ENCODE measurements at regions not wholly inside any gene's neighbourhood (a gene's known extent, or its start where the extent isn't known, plus 50 kb on each side); places are given as distances from the start of the nearest gene placed in this dataset.

DNA sequence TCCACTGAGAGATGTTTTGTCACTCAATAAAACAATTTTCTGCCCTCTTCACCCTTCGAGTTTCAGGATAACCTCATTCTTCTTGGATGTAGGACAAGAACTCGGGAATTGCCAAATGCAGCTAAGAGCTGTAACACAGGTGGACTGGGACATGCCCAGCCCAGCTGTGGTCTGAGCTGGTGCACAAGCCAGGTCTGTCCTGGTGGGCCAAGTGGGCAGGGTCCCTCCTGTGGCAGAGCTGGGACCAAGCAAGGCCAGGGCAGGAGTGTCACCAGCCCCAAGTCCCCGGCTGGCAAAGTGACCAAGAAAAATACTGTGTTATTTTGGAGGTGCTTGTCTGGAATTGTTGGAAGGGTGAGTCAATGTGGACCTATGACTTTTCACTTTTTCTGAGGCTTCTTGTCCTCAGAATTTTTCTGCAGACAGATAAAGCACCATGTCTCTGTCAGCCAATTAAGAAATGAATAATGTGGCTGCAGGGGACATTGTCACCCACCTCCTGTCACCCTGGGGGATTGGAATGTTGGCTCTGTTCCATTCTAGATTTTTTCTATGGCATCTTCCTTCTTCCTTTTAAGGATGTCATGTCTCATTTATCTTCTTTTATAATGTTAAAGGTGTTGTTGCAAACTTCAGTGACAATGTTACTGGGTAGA lies 645.2 kb upstream of the EPHA6 start:
- DNase-seq (ENCODE audit: low spot score): no peak

DNA sequence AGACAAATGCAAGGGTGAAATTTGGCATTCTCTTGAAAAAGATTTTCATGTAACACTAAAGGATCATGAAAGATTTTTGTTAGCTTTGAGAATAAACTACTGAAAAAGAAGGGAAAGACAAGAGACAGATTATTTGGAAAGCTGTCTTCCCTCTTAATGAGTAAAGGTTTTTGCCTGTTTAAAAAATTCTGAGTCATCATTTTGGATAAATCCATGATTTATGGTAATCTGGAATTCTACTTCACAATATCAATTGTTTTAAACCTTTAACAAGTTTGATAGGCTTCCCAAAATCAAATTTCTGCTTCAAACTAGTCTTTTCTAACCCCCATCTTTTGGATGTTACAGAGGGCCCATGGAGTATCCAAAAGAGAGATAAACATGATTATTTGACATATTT lies 641.5 kb upstream of the EPHA6 start:
- no peak for DNase-seq (ENCODE audit: low spot score)

DNA sequence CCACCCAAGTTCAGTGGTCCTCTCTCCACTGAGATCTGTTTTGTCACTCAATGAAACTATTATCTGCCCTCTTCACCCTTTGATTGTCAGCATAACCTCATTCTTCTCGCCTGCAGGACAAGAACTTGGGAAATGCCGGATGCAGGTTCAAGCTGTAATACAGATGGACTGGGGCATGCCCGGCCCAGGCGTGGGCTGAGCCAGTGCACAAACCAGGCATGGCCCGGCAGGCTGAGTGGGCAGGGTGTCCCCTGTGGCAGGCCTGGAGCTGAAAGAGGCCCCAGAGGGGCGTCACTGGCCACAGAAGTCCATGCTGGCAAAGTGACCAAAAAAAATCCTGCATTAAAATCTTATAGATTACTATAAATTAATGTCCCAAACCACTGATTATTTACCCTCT lies 638.9 kb upstream of the EPHA6 start:
- no peak for DNase-seq (ENCODE audit: low spot score)

DNA sequence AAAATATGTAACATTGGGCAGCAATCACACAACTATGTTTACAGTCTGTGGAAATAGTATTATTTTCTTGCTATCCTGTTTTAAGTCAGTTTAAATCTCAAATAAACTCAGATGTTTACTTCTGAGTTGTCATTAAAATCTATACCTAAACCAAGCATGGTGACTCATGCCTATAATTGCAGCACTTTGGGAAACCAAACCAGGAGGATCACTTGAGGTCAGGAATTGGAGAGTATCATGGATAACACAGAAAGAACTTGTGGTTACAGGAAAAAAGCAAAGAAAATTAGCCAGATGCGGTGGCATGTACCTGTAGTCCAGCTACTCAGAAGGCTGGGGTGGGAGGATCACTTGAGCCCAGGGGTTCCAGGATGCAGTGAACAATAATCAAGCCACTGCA lies 631.6 kb upstream of the EPHA6 start:
- DNase-seq (ENCODE audit: low spot score): no peak

DNA sequence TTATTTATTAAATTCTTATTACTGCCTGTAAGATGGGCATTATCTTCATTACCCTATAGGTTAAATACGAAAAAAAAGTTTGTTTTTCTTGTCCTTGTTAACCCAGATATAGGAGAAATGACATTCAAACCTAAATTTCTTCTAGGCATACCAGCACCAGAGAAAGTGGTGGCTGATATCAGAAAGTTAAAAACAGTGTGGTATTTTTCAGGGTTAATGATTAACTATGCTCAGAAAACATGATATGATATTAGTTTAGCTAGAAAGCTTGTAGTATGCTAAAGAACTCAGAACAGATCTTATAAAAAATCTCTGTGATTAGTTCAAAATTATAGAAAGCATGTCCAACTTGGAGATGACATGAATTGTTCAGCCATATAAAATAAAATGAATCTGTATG lies 630.5 kb upstream of the EPHA6 start:
- no peak for DNase-seq (ENCODE audit: low spot score)

DNA sequence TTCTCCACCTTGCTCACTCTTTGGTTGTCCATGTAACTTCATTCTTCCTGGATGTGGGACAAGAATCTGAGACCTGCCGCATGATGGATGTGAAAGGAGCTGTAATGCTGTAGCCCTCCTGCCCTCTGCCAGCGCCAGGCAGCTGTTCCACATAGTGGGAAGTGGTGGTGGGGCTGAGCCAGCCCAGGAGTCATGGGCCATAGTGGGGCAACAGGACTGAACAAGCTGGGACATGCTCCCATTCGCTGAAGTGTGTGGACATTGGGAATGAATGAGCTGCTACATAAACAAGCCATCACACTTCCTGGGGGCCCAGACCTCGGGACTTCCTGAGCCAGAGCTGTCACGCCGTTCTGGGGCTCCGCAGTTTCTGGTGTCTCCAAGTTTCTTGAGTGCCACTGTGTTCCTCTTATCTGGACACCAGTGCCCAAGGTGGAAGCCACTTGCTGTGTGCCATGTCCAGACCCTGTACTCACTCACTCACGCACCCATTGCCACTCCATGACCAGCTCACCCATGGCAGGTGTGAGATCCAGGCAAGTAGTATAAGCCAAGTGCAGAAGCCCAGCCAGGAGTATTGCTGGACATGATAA lies 624.3 kb upstream of the EPHA6 start:
- no peak for DNase-seq (ENCODE audit: low spot score)

DNA sequence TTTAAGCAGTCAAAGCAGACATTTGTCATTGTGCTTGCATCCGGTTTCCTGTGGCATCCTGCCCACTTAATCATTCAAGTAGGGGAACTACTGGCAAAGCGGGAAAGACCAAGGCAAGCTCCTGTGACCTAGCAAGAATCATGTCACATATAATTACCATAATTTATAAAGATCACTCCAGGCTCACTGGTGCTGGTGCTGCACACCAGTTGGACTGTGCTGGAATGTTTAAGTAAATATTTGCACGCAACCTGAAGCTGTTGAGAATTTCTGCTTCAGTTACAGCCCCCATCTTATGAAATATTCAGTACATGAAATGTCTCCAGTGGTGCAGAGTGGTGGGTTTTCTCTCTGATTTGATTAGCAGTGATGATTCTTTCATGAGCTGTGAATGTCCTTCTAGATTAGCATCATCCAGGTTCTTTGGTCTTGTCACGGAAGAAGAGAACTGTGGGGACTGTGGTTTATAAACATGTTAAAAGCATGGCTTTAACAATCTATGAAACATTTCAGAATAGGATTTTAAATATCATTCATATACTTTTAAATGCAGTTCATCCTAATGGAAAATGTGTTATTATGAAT lies 621.3 kb upstream of the EPHA6 start:
- DNase-seq (ENCODE audit: low spot score): no peak

DNA sequence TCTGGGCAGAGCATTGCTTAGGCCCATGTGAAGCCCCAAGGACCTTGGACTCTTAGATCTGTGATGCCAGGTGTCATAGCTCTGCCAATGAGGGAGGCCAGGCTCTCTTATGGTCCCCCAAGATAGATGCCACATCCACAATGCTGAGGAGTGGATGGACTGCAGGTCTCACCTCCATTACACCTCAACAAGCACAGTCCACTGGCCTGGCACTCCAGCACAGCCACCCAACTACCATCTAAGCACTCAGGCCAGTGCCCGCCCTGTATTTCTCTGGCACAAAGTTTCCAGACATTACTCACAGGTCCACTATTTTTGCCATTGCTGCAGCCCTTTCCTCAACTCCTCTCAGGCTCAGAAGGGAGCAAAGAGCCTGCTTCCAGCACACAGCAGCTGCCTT lies 613.5 kb upstream of the EPHA6 start:
- DNase-seq (ENCODE audit: low spot score): no peak

DNA sequence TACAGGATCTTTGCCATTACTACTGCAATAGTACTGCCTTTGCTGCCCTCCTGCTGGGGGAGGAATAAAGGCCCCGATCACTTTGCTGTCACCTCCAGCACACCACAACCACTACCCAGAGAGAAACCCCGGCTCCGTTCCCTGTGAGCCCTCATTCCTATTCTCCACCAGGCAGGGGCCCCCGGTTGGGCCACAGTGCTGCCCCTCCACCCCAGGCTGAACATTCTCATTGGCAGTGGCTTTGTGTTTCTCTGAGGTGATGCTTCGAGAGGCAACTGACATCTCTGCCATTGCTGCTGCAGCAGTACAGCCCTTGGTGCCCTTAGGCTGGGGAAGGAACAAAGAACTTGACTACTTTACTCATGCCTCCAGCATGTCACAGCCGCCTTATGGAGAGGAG lies 612.9 kb upstream of the EPHA6 start:
- DNase-seq (ENCODE audit: low spot score): no peak

DNA sequence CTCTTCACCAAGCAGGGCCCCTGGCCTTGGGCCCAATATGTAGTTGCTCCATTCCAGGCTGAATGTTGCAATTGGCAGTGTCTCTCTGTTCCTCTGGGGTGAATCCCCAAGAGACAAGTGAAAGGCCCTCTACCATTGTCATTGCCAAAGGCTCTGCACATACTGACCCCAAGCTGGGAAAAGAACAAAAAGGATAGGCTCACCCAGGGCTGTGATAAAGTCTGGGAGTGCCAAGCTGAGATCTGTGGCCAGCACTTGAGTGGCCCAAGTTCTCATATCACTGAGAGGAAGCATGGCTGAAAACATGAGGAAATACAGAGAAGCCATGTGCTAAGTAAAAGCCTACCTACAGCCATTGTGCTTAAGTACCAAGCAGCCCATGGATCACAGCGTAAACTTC lies 612.2 kb upstream of the EPHA6 start:
- no peak for DNase-seq (ENCODE audit: low spot score)

DNA sequence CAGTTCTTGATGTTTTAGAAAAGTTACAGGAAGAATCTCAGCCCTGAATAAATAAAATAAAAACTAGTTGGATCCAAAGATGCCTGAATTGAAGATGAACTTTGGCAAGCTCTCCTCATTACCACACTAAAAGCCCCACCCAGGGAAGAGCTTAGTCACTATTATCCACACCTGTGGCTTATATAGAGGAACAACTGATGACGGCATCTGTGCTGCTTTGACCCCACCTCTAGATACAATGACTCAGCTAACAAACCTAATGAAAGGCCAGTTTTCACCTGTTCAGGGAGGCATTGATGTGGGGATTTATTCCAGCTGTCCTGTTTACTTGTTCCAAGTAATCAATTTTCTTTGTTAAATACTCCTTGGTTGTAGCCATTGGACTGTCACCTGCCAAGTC lies 604.7 kb upstream of the EPHA6 start:
- DNase-seq (ENCODE audit: low spot score): no peak

DNA sequence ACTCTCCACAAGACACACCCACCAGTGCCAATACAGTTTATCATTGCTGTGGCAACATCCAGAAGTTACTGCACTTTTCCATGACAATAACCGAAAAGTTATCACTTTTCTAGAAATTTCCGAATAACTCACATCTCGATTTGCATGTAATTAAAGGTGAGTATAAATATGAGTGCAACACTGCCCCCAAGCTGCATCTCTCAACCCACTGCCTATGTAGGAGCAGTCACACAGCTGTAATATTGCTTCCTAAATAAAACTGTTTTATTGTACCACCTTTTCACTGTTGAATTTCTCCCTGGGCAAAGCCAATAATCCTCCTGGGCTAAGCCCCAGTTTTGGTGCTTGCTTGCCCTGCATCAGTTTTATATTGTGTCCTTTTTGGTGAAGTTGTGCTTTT lies 601.0 kb upstream of the EPHA6 start:
- DNase-seq (ENCODE audit: low spot score): no peak

DNA sequence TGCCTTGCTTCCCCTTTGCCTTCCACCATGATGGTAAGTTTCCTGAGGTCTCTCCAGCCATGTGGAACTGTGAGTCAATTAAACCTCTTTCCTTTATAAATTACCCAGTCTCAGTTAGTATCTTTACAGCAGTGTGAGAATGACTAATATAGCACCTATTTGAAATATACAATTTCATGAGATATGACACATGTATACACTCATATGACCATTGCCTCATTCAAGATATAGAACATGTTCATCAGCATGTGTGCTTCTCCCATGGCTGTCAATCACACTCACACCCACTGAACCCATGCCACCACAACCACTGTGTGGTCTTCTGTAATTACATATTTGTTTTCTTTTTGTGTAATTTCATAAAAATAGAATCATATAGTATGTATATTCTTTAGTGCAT lies 599.5 kb upstream of the EPHA6 start:
- DNase-seq (ENCODE audit: low spot score): no peak

DNA sequence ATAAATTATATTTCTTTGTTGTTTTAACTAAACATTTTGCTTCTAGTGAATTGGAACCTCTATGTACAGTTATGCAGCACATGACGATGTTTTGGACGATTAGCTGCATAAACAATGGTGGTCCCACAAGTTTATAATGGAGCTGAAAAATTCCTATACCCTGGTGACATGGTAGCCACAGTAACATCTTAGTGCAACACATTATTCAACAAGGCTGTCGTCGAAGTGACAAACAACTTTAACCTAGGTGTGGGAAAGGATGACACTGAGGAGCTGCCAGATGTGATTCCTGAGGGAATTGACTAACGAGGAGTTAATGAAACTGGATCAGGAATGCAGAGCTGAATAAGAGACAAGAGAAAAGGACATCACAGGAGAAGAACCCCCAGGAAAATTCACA lies 588.9 kb upstream of the EPHA6 start:
- no peak for DNase-seq (ENCODE audit: low spot score)

DNA sequence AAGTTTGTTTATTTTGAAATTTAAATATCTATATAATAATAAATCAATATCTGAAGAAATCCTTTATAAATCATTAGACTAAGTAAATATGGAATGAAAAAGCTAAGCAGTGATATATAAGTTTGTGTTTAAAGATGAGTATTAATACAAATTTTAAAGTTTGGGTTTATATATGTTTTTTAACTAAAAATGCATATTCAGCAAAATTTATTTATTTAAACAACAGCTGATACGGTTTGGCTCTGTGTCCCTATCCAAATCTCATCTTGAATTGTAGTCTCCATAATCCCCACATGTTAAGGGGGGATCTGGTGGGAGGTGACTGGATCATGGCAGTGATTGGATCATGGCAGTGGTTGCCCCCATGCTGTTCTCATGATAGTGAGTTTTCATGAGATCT lies 580.7 kb upstream of the EPHA6 start:
- no peak for DNase-seq (ENCODE audit: low spot score)

DNA sequence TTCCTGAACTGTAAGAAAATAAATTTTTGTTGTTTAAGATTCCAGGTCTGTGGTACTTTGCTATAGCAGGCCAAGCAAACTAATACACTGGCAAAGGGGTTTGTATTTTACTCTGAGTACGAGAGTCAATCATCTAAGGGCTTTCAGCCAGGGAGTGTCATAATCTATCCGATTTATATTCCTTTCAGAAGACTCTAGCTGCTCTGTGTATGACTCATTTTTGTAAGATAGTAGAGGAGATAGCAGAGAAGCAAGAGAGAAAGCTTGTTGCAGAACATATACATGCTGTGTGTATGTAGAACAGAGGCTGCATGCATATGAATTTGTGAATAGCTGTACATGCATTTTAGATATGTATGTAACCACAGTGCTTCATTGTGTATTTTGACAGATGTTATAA lies 577.9 kb upstream of the EPHA6 start:
- DNase-seq (ENCODE audit: low spot score): no peak

DNA sequence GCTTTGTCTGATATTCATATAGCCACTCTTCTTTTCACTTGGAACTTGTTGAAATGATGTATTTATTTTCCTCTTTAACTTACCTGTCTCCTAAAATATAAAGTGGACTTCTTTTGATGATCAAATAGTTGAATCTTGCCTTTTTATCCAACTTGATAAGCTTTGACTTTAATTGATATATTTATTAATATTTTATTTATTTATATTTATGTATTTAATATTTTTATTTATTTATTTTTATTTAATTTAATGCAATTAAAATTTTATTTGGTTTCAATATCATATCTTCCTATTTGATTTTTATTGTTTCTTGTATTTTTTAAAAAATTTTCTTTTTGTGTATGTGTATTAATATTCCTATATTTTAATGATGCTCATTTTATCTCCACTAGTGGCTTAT lies 555.1 kb upstream of the EPHA6 start:
- DNase-seq (ENCODE audit: low spot score): no peak

DNA sequence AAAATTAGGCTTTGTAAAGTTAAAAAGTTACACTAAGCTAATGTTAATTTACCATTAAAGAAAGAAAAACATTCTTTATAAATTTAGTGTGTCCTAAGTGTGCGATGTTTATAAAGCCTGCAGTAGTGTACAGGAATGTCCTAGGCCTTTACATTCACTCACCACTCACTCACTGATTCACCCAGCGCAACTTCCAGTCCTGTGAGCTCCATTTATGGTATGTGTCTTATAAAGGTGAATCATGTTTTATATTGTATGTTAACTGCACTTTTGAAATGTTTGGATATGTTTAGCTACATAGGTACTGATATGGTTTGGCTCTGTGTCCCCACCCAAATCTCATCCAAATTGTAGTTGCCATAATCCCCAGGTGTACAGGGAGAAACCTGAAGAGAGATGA lies 549.7 kb upstream of the EPHA6 start:
- DNase-seq (ENCODE audit: low spot score): no peak

DNA sequence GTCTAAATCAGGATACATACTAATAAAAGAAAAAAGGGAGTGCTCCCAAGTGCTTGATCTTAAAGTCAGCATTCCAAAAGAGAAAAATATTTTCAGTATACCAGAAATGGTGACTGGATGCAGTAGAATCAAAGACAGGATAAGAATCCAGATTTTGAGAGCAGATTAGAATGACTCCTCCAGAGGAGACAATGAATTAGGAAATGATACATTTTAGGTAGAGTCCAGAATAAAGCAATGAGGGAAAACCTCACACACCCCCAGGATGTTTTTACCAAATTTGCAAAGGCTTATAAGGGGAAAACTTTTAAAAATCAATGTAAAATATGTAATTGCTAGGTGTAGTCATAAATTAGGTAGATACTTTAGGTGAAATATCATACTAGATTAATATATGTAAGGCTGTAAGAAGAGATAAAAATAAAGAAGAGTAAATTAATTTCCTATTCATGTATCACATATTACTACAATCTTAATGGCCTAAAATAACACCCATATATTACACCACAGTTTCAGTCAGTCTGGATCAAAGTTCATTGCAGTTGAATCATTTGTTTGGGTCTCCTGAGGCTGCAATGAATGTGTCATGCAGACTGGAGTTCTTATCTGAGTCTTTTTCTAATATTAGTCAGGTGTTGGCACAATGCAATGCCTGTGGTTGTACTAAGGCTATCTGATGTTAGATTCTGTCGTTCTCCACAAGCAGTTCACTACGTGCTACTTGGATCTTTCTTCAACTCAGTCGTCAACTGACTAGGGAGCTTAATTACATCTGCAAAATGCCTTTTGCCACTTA lies 547.8 kb upstream of the EPHA6 start:
- peak; percentile 49 for DNase-seq (ENCODE audit: low spot score)

DNA sequence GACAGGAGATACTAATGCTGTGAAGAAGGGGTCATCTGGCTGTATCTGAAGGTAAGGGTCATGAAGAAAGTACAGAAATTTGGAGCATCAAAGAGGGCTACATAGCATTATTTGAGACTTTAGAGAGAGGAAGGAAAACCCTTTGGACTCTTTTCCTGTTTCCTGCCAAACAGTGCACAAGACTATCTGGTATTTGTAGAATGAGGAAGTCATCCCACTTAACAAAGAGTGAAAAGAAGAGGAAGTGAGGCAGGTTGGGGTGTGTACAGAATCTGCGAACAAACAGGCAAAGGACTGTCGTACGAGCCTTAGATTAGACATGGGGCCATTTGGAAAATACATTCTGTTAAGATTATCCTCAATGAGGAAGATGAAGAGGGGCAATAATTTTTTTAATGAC lies 546.8 kb upstream of the EPHA6 start:
- DNase-seq (ENCODE audit: low spot score): peak; percentile 4

DNA sequence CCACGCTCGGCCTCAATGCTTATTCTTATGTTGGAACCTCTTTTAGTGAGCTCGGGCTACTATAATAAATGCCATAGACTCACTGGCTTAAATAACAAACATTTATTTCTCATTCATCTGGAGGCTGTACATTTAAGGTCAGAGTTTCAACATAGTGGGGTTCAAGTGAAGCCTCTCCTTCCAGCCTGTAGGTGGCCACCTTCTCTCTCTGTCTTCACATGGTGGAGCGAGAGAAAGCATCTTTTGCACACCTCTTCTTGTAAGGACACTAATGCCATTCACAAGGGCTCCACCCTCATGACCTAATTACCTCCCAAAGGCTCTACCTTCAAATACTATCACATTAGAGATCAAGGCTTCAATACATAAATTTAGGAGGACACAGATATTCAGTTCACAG lies 520.3 kb upstream of the EPHA6 start:
- DNase-seq (ENCODE audit: low spot score): no peak

DNA sequence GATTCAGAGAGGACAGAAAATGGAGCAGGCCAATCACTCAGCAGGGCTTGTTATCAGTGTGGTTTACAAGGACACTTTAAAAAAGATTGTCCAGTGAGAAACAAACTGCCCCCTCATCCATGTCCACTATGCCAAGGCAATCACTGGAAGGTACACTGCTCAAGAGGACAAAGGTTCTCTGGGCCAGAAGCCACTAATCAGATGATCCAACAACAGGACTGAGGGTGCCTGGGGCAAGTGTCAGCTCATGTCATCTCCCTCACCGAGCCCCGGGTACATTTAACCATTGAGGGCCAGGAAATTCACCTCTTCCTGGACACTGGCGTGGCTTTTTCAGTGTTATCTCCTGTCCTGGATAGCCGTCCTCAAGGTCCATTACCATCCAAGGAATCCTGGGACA lies 513.7 kb upstream of the EPHA6 start:
- no peak for DNase-seq (ENCODE audit: low spot score)

DNA sequence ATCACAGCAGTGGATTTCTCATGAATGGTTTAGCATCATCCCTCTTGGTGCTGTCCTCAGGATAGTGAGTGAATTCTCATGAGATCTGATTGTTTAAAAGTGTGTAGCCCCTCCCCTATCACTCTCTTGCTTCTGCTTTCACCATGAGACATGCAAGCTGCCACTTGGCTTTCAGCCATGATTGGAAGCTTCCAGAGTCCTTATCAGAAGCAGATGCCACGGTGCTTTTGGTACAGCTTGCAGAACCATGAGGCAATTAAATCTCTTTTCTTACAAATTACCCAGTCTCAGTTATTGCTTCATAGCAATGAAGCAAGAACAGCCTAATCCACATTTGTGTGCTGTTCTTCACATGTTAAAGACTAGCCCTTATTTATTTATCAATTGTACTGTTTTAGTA lies 495.2 kb upstream of the EPHA6 start:
- DNase-seq (ENCODE audit: low spot score): no peak
